ENCODE measurements at regions not wholly inside any gene's neighbourhood (a gene's known extent, or its start where the extent isn't known, plus 50 kb on each side); places are given as distances from the start of the nearest gene placed in this dataset.
"Not testable (repeated sequence)": the region's sequence is repeated elsewhere in the genome, so short reads cannot be mapped to it uniquely, and the experiment has no call there.

DNA sequence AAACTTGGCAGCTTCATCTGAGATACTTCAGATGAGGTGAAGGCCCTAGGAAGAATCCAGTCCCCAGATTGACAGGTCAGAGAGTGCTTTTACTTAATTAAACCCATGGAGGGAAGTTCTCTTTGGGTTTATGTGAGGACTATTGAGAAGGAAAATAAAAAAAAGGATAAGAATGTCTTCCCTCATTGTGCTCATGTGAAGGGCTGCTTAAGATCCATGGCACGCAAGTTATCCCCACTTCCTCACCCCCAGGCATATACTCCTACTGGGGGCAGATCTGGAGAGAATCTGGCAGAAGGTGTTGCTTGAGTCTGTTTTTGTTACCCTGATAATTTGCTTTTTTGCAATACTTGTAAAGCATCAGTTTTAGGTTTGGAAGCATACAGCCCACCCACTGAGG, 322.9 kb upstream of the TFAP2D start:
- no peak for TF ChIP-seq POLR2AphosphoS5 (IDR thresholded peaks at IDR 0.05)
- no peak for TF ChIP-seq EP300 (IDR thresholded peaks at IDR 0.05)
- no peak for TF ChIP-seq POLR2A (IDR thresholded peaks at IDR 0.05)
- TF ChIP-seq, protein P1, sequence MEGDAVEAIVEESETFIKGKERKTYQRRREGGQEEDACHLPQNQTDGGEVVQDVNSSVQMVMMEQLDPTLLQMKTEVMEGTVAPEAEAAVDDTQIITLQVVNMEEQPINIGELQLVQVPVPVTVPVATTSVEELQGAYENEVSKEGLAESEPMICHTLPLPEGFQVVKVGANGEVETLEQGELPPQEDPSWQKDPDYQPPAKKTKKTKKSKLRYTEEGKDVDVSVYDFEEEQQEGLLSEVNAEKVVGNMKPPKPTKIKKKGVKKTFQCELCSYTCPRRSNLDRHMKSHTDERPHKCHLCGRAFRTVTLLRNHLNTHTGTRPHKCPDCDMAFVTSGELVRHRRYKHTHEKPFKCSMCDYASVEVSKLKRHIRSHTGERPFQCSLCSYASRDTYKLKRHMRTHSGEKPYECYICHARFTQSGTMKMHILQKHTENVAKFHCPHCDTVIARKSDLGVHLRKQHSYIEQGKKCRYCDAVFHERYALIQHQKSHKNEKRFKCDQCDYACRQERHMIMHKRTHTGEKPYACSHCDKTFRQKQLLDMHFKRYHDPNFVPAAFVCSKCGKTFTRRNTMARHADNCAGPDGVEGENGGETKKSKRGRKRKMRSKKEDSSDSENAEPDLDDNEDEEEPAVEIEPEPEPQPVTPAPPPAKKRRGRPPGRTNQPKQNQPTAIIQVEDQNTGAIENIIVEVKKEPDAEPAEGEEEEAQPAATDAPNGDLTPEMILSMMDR (IDR thresholded peaks at IDR 0.05) = no peak
- no peak overlapping the region for H3K4me3 ChIP-seq
- no peaks in the 10 kb centered on the region for H3K36me3 ChIP-seq
- DNase-seq = no peak
- peaks cover 0 to 5% (median 2%) of the 10 kb centered on the region in 4 donors for H3K9me3 ChIP-seq
- WGBS, 5 donors = 83 to 97% (median 96%) methylated on average over 1 of the region's 1 CpG
- no peak overlapping the region for H3K27ac ChIP-seq
- intact Hi-C loops (cut with DNase I; ENCODE audit: low total_unique reads) = no loop called here
- no peaks in the 10 kb centered on the region for H3K4me1 ChIP-seq
- H3K27me3 ChIP-seq = no peaks in the 10 kb centered on the region

DNA sequence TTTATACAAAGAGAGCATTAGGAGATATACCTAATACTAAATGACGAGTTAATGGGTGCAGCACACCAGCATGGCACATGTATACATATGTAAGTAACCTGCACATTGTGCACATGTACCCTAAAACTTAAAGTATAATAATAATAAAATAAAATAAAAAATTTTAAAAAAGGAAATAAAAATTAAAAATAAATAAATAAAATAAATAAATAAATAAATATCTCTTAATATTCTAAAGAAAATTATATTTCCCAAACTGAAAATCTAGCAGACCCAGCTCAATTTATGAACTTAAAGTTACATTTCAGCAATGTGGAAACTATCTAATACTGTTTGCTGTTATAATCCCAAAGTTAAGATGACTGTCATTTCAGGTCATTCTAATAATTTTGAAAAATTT, 319.2 kb upstream of the TFAP2D start:
- DNase-seq; H3K4me3 ChIP-seq; H3K27ac ChIP-seq; H3K27me3 ChIP-seq; H3K36me3 ChIP-seq; H3K4me1 ChIP-seq; intact Hi-C loops (cut with DNase I; ENCODE audit: low total_unique reads); H3K9me3 ChIP-seq: not testable (repeated sequence)
- 73 to 89% (median 83%) methylated on average over 1 of the region's 1 CpG for WGBS, 5 donors

DNA sequence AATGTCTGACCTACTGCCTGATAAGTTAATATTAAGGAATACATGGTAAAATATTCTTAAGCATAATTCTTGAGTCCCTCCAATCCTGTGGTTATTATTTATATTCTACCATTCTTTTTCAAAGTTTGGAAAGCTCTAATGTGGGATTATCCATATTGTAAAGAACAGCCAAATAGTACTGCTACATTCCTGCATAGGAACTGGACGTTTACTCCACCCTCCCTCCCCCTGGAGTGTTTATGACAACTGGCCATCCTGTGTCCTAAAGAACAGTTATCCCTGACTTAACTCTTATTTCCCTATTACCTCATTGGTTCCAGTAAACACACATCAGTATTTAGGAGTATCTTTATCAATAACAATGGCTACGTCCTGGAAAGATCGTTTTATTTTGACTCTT, 308.7 kb upstream of the TFAP2D start:
- DNase-seq = no peak
- H3K4me3 ChIP-seq = no peak overlapping the region
- 47 to 62% (median 59%) methylated on average over 3 of the region's 3 CpGs for WGBS, 5 donors
- no peaks in the 10 kb centered on the region for H3K27me3 ChIP-seq
- no peak overlapping the region for H3K27ac ChIP-seq
- no peaks in the 10 kb centered on the region for H3K36me3 ChIP-seq
- TF ChIP-seq POLR2A (IDR thresholded peaks at IDR 0.05) (no peak), EP300 (IDR thresholded peaks at IDR 0.05) (no peak), POLR2AphosphoS5 (IDR thresholded peaks at IDR 0.05) (no peak)
- TF ChIP-seq, protein P1 (IDR thresholded peaks at IDR 0.05) = no peak
- intact Hi-C loops (cut with DNase I; ENCODE audit: low total_unique reads) = no loop called here
- H3K9me3 ChIP-seq = peaks cover 0 to 3% (median 0%) of the 10 kb centered on the region in 4 donors
- H3K4me1 ChIP-seq = no peaks in the 10 kb centered on the region

DNA sequence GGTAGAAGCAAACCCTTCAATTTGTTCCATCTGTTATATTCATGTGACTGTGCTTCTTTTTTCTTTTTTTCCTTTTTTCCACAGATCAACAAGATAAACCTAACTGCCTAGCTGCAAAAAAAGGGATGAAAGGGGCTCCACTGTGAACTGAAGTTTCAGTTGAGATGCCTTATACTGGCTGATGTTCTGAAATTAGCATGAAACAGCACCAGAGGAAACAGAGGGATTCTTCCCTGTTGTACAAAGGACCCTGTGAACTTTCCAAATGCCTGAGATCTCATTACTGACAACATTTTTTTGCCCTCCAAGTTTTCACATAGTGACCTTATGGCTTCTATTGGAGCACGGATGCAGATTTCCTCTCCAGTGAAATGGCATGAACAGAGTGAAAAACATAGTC, 302.7 kb upstream of the TFAP2D start:
- Histone ChIP-seq H3K4me3 (no peak overlapping the region), H3K27me3 (no peaks in the 10 kb centered on the region), H3K36me3 (no peaks in the 10 kb centered on the region), H3K9me3 (no peaks in the 10 kb centered on the region), H3K4me1 (no peaks in the 10 kb centered on the region), H3K27ac (no peak overlapping the region)
- TF ChIP-seq POLR2A (IDR thresholded peaks at IDR 0.05) = no peak
- TF ChIP-seq EP300 (IDR thresholded peaks at IDR 0.05) = no peak
- no peak for TF ChIP-seq POLR2AphosphoS5 (IDR thresholded peaks at IDR 0.05)
- TF ChIP-seq, protein P1 (IDR thresholded peaks at IDR 0.05) = no peak
- intact Hi-C loops (cut with DNase I; ENCODE audit: low total_unique reads) = no loop called here
- DNase-seq = no peak
- 38 to 59% (median 52%) methylated on average over 1 of the region's 1 CpG for WGBS, 5 donors

DNA sequence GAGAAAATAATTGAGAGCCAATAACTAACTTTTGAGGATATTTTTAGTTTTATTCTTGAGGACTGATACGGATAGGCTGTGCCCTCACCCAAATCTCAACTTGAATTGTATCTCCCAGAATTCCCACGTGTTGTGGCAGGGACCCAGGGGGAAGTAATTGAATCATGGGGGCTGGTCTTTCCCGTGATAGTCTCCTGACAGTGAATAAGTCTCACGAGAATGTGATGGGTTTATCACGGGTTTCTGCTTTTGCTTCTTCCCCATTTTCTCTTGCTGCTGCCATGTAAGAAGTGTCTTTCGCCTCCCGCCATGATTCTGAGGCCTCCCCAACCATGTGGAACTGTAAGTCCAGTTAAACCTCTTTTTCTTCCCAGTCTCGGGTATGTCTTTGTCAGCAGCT, 292.3 kb upstream of the TFAP2D start:
- H3K4me3 ChIP-seq; H3K27ac ChIP-seq; intact Hi-C loops (cut with DNase I; ENCODE audit: low total_unique reads); H3K36me3 ChIP-seq; DNase-seq; H3K4me1 ChIP-seq; H3K27me3 ChIP-seq: not testable (repeated sequence)
- WGBS, 5 donors = 74 to 82% (median 78%) methylated on average over 8 of the region's 8 CpGs
- H3K9me3 ChIP-seq = peaks cover 0 to 10% (median 0%) of the 10 kb centered on the region in 4 donors

DNA sequence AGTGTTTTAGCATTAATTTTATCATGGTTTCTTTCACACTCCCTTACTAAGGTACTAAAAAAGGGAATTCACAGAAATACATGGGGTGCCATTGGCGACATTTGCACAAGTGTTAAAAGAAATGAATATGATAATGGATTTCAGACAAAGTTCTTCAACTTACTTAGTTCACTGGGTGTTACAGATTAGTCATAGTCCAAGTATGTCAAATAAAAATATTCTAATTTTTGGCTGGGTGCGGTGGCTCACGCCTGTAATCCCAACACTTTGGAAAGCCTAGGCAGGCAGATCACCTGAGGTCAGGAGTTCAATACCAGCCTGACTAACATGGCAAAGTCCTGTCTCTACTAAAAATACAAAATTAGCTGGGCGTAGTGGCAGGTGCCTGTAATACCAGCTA, 286.1 kb upstream of the TFAP2D start:
- 84 to 90% (median 87%) methylated on average over 4 of the region's 4 CpGs for WGBS, 5 donors
- DNase-seq = no peak
- intact Hi-C loops (cut with DNase I; ENCODE audit: low total_unique reads) = no loop called here

More for the DNA sequence above, 286.1 kb upstream of the TFAP2D start:
- no peaks in the 10 kb centered on the region for H3K27me3 ChIP-seq
- no peaks in the 10 kb centered on the region for H3K9me3 ChIP-seq
- no peak for TF ChIP-seq EP300 (IDR thresholded peaks at IDR 0.05)
- no peak for TF ChIP-seq POLR2AphosphoS5 (IDR thresholded peaks at IDR 0.05)
- TF ChIP-seq POLR2A (IDR thresholded peaks at IDR 0.05) = no peak
- TF ChIP-seq, protein P1 (IDR thresholded peaks at IDR 0.05) = no peak
- no peak overlapping the region for H3K4me3 ChIP-seq
- H3K27ac ChIP-seq = no peak overlapping the region
- H3K36me3 ChIP-seq = no peaks in the 10 kb centered on the region
- no peaks in the 10 kb centered on the region for H3K4me1 ChIP-seq

Data from stomach (tissue), 8 donors.